ENCODE measurements at regions not wholly inside any gene's neighbourhood (a gene's known extent, or its start where the extent isn't known, plus 50 kb on each side); places are given as distances from the start of the nearest gene placed in this dataset.

DNA sequence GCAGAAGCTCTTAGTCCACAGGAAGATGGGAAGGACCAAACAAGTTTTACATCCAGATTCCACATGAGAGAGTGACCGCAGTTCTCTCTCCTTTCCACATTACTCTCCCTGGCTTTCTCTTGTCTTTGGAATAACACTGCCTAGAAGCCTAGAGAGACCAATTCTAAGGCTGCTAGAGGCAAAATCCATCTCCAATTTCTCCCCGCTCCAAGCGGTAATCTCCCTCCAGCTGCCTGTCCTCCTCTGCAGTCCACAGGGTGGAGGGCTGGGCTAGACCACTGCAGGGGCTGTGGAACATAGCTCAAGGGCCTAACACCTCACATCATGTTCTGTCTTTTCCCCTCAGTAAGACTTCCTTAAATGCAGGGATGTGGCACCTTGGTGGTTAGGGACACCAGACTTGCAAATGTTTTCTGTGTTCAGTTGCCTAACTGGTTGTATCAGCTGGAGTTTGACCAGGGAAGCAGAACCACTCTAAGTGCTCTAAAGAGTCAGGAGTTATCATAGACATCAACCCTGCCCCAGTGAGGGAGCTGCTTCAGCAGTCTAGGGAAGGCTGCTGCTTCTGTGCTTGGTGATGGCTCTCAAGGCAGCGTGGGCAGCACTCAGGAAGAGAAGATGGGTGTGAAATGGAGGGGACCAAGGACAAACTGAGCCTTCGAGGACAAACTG lies 423.1 kb downstream of the BCOR start:
- no peak for TF ChIP-seq CTCF (IDR thresholded peaks at IDR 0.05; ENCODE audit: low read depth, low read length)
- TF ChIP-seq EZH2phosphoT487 (IDR thresholded peaks at IDR 0.05; ENCODE audit: low read depth) = no peak

Data from OCI-LY3 (cell line).